IgD-negative memory B cell (primary cell): ENCODE measurements at regions not wholly inside any gene's neighbourhood (a gene's known extent, or its start where the extent isn't known, plus 50 kb on each side); places are given as distances from the start of the nearest gene placed in this dataset.
"Not testable (repeated sequence)": the region's sequence is repeated elsewhere in the genome, so short reads cannot be mapped to it uniquely, and the experiment has no call there.

ENCODE experiments used
- H3K27ac Mint-ChIP-seq, 3 donors: one replicate each; pipeline ENCODE4 v1.8.0; 2020 to 2022; ENCODE audit warnings: mild to moderate bottlenecking in 3 of 3, mixed read lengths in 3 of 3, moderate library complexity in 1 of 3
- H3K27me3 Mint-ChIP-seq: one replicate; pipeline ENCODE4 v1.8.0; 2021; ENCODE audit warnings: mixed read lengths
- H3K36me3 Mint-ChIP-seq: one replicate; pipeline ENCODE4 v1.8.0; 2020; ENCODE audit warnings: mild to moderate bottlenecking, mixed read lengths
- H3K4me1 Mint-ChIP-seq, 3 donors: one replicate each; pipeline ENCODE4 v1.8.0; 2020 to 2022; ENCODE audit warnings: mixed read lengths in 3 of 3, mild to moderate bottlenecking in 1 of 3
- H3K4me3 Mint-ChIP-seq, 4 donors: one replicate each; pipeline ENCODE4 v1.8.0; 2020 to 2022; ENCODE audit warnings: mild to moderate bottlenecking in 4 of 4, mixed read lengths in 4 of 4, moderate library complexity in 3 of 4
- H3K9me3 Mint-ChIP-seq, 3 donors: one replicate each; pipeline ENCODE4 v1.8.0; 2020 to 2021; ENCODE audit warnings: mixed read lengths in 3 of 3, mild to moderate bottlenecking in 1 of 3

- Mint-ChIP-seq H3K4me3 (no peak overlapping the region), H3K27ac (no peak overlapping the region), H3K9me3 (peaks cover 0 to 3% (median 2%) of the 10 kb centered on the region in 3 donors), H3K27me3 (peaks cover 2% of the 10 kb centered on the region), H3K4me1 (no peaks in the 10 kb centered on the region), H3K36me3 (no peaks in the 10 kb centered on the region)
These were observed 66.5 kb downstream of the DMP1 start for GRCh38 chr4:87716371-87717265.

- Mint-ChIP-seq H3K4me1 (no peaks in the 10 kb centered on the region), H3K27ac (no peak overlapping the region), H3K9me3 (peaks cover 0 to 3% (median 2%) of the 10 kb centered on the region in 3 donors), H3K27me3 (no peaks in the 10 kb centered on the region), H3K4me3 (no peak overlapping the region), H3K36me3 (no peaks in the 10 kb centered on the region)
These were observed 67.4 kb downstream of the DMP1 start for GRCh38 chr4:87717276-87718031.

GRCh38 chr4:87718217-87718835 is 68.2 kb downstream of the DMP1 start:
- H3K9me3 Mint-ChIP-seq = peaks cover 0 to 3% (median 2%) of the 10 kb centered on the region in 3 donors
- H3K27me3 Mint-ChIP-seq = no peaks in the 10 kb centered on the region
- H3K36me3 Mint-ChIP-seq = no peaks in the 10 kb centered on the region
- H3K4me1 Mint-ChIP-seq = no peaks in the 10 kb centered on the region
- no peak overlapping the region for H3K4me3 Mint-ChIP-seq
- no peak overlapping the region for H3K27ac Mint-ChIP-seq

GRCh38 chr4:87720094-87720691 is 70.1 kb downstream of the DMP1 start:
- Mint-ChIP-seq H3K9me3 (peaks cover 3 to 12% (median 6%) of the 10 kb centered on the region in 3 donors), H3K4me1 (no peaks in the 10 kb centered on the region), H3K36me3 (peaks cover 2% of the 10 kb centered on the region), H3K27me3 (no peaks in the 10 kb centered on the region), H3K4me3 (no peak overlapping the region), H3K27ac (no peak overlapping the region)

GRCh38 chr4:87725287-87725686 is 74.1 kb upstream of the IBSP start:
- not testable (repeated sequence) for H3K4me1 Mint-ChIP-seq, H3K27ac Mint-ChIP-seq, H3K27me3 Mint-ChIP-seq, H3K36me3 Mint-ChIP-seq
- H3K4me3 Mint-ChIP-seq = peak overlapping the region in 1 of 4 donors; percentile 2
- H3K9me3 Mint-ChIP-seq = peaks cover 3 to 17% (median 7%) of the 10 kb centered on the region in 3 donors

- no peak overlapping the region for H3K27ac Mint-ChIP-seq
- no peaks in the 10 kb centered on the region for H3K4me1 Mint-ChIP-seq
- no peaks in the 10 kb centered on the region for H3K36me3 Mint-ChIP-seq
- H3K27me3 Mint-ChIP-seq = no peaks in the 10 kb centered on the region
- peaks cover 0 to under 1% (median 0%) of the 10 kb centered on the region in 3 donors for H3K9me3 Mint-ChIP-seq
- no peak overlapping the region for H3K4me3 Mint-ChIP-seq
These were observed 67.2 kb upstream of the IBSP start for GRCh38 chr4:87732033-87732765.

GRCh38 chr4:87734084-87734483 is 65.3 kb upstream of the IBSP start:
- Mint-ChIP-seq H3K36me3 (no peaks in the 10 kb centered on the region), H3K27ac (no peak overlapping the region), H3K27me3 (no peaks in the 10 kb centered on the region), H3K4me3 (no peak overlapping the region), H3K9me3 (no peaks in the 10 kb centered on the region), H3K4me1 (no peaks in the 10 kb centered on the region)

- Mint-ChIP-seq H3K36me3 (no peaks in the 10 kb centered on the region), H3K9me3 (no peaks in the 10 kb centered on the region), H3K4me1 (no peaks in the 10 kb centered on the region), H3K4me3 (no peak overlapping the region), H3K27ac (no peak overlapping the region), H3K27me3 (no peaks in the 10 kb centered on the region)
These were observed 64.4 kb upstream of the IBSP start for GRCh38 chr4:87734936-87735335.

GRCh38 chr4:87738483-87738882 is 60.9 kb upstream of the IBSP start:
- Mint-ChIP-seq H3K4me1 (no peaks in the 10 kb centered on the region), H3K9me3 (peaks cover 0 to 6% (median 0%) of the 10 kb centered on the region in 3 donors), H3K27ac (no peak overlapping the region), H3K4me3 (peak overlapping the region in 1 of 4 donors; percentile 13), H3K27me3 (no peaks in the 10 kb centered on the region), H3K36me3 (no peaks in the 10 kb centered on the region)

GRCh38 chr4:87739494-87739893 is 59.9 kb upstream of the IBSP start:
- Mint-ChIP-seq H3K27me3 (no peaks in the 10 kb centered on the region), H3K4me1 (no peaks in the 10 kb centered on the region), H3K27ac (no peak overlapping the region), H3K36me3 (no peaks in the 10 kb centered on the region), H3K9me3 (peaks cover 0 to 6% (median 0%) of the 10 kb centered on the region in 3 donors), H3K4me3 (no peak overlapping the region)

- Mint-ChIP-seq H3K27ac (no peak overlapping the region), H3K36me3 (no peaks in the 10 kb centered on the region), H3K4me3 (no peak overlapping the region), H3K9me3 (peaks cover 0 to 10% (median 4%) of the 10 kb centered on the region in 3 donors), H3K4me1 (no peaks in the 10 kb centered on the region), H3K27me3 (no peaks in the 10 kb centered on the region)
These were observed 54.1 kb upstream of the IBSP start for GRCh38 chr4:87745064-87745807.

- Mint-ChIP-seq H3K27me3 (no peaks in the 10 kb centered on the region), H3K4me3 (no peak overlapping the region), H3K9me3 (peaks cover 0 to 10% (median 4%) of the 10 kb centered on the region in 3 donors), H3K36me3 (no peaks in the 10 kb centered on the region), H3K4me1 (no peaks in the 10 kb centered on the region), H3K27ac (no peak overlapping the region)
These were observed 53.4 kb upstream of the IBSP start for GRCh38 chr4:87746001-87746400.
